ENCODE measurements at regions not wholly inside any gene's neighbourhood (a gene's known extent, or its start where the extent isn't known, plus 50 kb on each side); places are given as distances from the start of the nearest gene placed in this dataset.

DNA sequence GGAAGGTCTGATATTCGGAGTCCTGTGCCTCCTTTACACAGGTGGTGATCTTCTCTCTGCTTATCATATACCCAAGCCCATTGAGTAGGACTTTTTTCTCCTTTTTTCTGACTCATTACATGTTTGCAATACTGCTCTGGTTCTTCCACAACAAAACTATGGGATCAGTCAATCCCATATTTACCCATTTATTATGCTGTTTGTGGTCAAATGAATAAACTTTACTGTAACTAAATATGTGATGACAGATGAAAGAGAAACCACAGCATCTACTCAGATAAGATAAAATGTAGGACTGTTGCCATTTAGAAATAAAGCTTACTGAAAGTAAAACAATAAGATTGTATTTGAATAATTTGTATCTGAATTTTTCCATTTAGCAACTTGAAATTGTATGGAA is 958.7 kb upstream of the FAT3 start:
- TF ChIP-seq, protein P1, sequence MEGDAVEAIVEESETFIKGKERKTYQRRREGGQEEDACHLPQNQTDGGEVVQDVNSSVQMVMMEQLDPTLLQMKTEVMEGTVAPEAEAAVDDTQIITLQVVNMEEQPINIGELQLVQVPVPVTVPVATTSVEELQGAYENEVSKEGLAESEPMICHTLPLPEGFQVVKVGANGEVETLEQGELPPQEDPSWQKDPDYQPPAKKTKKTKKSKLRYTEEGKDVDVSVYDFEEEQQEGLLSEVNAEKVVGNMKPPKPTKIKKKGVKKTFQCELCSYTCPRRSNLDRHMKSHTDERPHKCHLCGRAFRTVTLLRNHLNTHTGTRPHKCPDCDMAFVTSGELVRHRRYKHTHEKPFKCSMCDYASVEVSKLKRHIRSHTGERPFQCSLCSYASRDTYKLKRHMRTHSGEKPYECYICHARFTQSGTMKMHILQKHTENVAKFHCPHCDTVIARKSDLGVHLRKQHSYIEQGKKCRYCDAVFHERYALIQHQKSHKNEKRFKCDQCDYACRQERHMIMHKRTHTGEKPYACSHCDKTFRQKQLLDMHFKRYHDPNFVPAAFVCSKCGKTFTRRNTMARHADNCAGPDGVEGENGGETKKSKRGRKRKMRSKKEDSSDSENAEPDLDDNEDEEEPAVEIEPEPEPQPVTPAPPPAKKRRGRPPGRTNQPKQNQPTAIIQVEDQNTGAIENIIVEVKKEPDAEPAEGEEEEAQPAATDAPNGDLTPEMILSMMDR (IDR thresholded peaks at IDR 0.05; ENCODE audit: low read depth, low read length), result no peak
- no peak for TF ChIP-seq EZH2phosphoT487 (IDR thresholded peaks at IDR 0.05; ENCODE audit: low read depth)
